GM12878 (cell line): ENCODE measurements at regions not wholly inside any gene's neighbourhood (a gene's known extent, or its start where the extent isn't known, plus 50 kb on each side); places are given as distances from the start of the nearest gene placed in this dataset.
"Not testable (repeated sequence)": the region's sequence is repeated elsewhere in the genome, so short reads cannot be mapped to it uniquely, and the experiment has no call there.

Source experiments
- EP300 ChIP-seq, 2 experiments: fragments of 150-350 bp in 1 of 2; IDR thresholded peaks; 2 replicates each; pipeline ENCODE4 v1.6.1; 2011 to 2012; ENCODE audit warnings: low read depth in 2 of 2, low read length in 2 of 2, borderline replicate concordance in 1 of 2, improper control_type of control experiment in 1 of 2, inconsistent platforms in 1 of 2; ENCODE audit not compliant: control insufficient read depth in 1 of 2
- NFIC ChIP-seq: IDR thresholded peaks from 2 replicates; pipeline ENCODE4 v1.6.1; 2012; ENCODE audit warnings: low read depth, mild to moderate bottlenecking, inconsistent platforms, low read length, moderate library complexity
- NFYB ChIP-seq: IDR thresholded peaks from 2 replicates; pipeline ENCODE4 v1.6.1; 2011; ENCODE audit warnings: low read depth, mild to moderate bottlenecking, low read length, improper control_type of control experiment, moderate library complexity; ENCODE audit not compliant: insufficient read depth
- PML ChIP-seq: IDR thresholded peaks from 2 replicates; pipeline ENCODE4 v1.6.1; 2012; ENCODE audit warnings: low read length, inconsistent platforms
- POLR2AphosphoS5 ChIP-seq: IDR thresholded peaks from 2 replicates; pipeline ENCODE4 v1.6.1; 2011; ENCODE audit warnings: mild to moderate bottlenecking, low read length, inconsistent platforms
- YY1 ChIP-seq: IDR thresholded peaks from 2 replicates; pipeline ENCODE4 v1.6.1; 2011; ENCODE audit warnings: low read depth, mild to moderate bottlenecking, low read length
- TF ChIP-seq, protein P1 (sequence below), 3 experiments: IDR thresholded peaks in 2 of 3; conservative IDR thresholded peaks in 1 of 3; 2 replicates each; pipeline ENCODE4 v1.5.1; 2011; ENCODE audit warnings: low read depth in 3 of 3, low read length in 3 of 3, mild to moderate bottlenecking in 3 of 3, control low read depth in 2 of 3, moderate library complexity in 2 of 3, inconsistent platforms in 1 of 3, mixed read lengths in 1 of 3; ENCODE audit not compliant: control insufficient read depth in 2 of 3, insufficient read depth in 1 of 3; ENCODE audit errors: extremely low read depth in 1 of 3
- TF ChIP-seq, protein P2 (sequence below): fragments of 150-350 bp; IDR thresholded peaks from 2 replicates; pipeline ENCODE4 v1.6.1; 2016; ENCODE audit warnings: low read depth, low read length

DNA sequence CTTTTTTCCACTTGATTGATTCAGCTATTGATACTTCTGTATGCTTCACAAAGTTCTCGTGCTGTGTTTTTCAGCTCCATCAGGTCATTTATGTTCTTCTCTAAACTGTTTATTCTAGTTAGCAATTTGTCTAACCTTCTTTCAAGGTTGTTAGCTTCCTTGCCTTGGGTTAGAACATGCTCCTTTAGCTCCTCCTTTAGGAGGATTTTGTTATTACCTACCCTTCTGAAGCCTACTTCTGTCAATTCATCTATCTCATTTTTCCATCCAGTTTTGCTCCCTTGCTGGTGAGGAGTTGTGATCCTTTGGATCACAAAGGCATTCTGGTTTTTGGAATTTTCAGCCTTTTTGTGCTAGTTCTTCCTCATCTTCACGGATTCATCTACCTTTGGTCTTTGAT, 344.7 kb upstream of the CLEC14A start:
- not testable (repeated sequence) for TF ChIP-seq YY1; POLR2AphosphoS5; NFYB; PML; EP300 (IDR thresholded peaks at IDR 0.05; ENCODE audit: borderline replicate concordance in 1 of 2, control insufficient read depth in 1 of 2, low read depth in 2 of 2, low read length in 2 of 2); NFIC
- TF ChIP-seq, protein P1, sequence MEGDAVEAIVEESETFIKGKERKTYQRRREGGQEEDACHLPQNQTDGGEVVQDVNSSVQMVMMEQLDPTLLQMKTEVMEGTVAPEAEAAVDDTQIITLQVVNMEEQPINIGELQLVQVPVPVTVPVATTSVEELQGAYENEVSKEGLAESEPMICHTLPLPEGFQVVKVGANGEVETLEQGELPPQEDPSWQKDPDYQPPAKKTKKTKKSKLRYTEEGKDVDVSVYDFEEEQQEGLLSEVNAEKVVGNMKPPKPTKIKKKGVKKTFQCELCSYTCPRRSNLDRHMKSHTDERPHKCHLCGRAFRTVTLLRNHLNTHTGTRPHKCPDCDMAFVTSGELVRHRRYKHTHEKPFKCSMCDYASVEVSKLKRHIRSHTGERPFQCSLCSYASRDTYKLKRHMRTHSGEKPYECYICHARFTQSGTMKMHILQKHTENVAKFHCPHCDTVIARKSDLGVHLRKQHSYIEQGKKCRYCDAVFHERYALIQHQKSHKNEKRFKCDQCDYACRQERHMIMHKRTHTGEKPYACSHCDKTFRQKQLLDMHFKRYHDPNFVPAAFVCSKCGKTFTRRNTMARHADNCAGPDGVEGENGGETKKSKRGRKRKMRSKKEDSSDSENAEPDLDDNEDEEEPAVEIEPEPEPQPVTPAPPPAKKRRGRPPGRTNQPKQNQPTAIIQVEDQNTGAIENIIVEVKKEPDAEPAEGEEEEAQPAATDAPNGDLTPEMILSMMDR (IDR thresholded peaks at IDR 0.05 in 2 of 3, conservative IDR thresholded peaks at IDR 0.05 in 1 of 3; ENCODE audit: control insufficient read depth in 2 of 3, extremely low read depth in 1 of 3, insufficient read depth in 1 of 3, low read depth in 3 of 3, low read length in 3 of 3) = not testable (repeated sequence)
- TF ChIP-seq, protein P2, sequence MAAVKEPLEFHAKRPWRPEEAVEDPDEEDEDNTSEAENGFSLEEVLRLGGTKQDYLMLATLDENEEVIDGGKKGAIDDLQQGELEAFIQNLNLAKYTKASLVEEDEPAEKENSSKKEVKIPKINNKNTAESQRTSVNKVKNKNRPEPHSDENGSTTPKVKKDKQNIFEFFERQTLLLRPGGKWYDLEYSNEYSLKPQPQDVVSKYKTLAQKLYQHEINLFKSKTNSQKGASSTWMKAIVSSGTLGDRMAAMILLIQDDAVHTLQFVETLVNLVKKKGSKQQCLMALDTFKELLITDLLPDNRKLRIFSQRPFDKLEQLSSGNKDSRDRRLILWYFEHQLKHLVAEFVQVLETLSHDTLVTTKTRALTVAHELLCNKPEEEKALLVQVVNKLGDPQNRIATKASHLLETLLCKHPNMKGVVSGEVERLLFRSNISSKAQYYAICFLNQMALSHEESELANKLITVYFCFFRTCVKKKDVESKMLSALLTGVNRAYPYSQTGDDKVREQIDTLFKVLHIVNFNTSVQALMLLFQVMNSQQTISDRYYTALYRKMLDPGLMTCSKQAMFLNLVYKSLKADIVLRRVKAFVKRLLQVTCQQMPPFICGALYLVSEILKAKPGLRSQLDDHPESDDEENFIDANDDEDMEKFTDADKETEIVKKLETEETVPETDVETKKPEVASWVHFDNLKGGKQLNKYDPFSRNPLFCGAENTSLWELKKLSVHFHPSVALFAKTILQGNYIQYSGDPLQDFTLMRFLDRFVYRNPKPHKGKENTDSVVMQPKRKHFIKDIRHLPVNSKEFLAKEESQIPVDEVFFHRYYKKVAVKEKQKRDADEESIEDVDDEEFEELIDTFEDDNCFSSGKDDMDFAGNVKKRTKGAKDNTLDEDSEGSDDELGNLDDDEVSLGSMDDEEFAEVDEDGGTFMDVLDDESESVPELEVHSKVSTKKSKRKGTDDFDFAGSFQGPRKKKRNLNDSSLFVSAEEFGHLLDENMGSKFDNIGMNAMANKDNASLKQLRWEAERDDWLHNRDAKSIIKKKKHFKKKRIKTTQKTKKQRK = not testable (repeated sequence)
